ENCODE measurements at regions not wholly inside any gene's neighbourhood (a gene's known extent, or its start where the extent isn't known, plus 50 kb on each side); places are given as distances from the start of the nearest gene placed in this dataset.

- 13% methylated on average over 8 of the region's 8 CpGs for WGBS (ENCODE audit: low lambda C conversion rate)
- Histone ChIP-seq H2AFZ (ENCODE audit: low read depth) (no peak overlapping the region), H3K4me2 (no peak overlapping the region), H3F3A (replicated peaks; ENCODE audit: insufficient read depth) (no peaks in the 10 kb centered on the region), H3K36me3 (replicated peaks in 1 of 2; ENCODE audit: control insufficient read depth in 1 of 2, insufficient read depth in 2 of 2, low read length in 1 of 2) (no peaks in the 10 kb centered on the region), H3K27ac (ENCODE audit: low read depth in 2 of 2, low read length in 1 of 2) (no peak overlapping the region), H3K9me3 (no peaks in the 10 kb centered on the region), H3K79me2 (ENCODE audit: insufficient read depth) (no peaks in the 10 kb centered on the region), H4K20me1 (ENCODE audit: insufficient read depth) (no peaks in the 10 kb centered on the region), H3K27me3 (ENCODE audit: insufficient read depth) (no peaks in the 10 kb centered on the region), H3K4me3 (ENCODE audit: low read depth in 2 of 2, low read length in 1 of 2) (no peak overlapping the region), H3K9me2 (no peaks in the 10 kb centered on the region), H3K9ac (no peak overlapping the region), H3K4me1 (ENCODE audit: control insufficient read depth in 1 of 2, insufficient read depth in 2 of 2, low read depth in 1 of 2, low read length in 1 of 2) (no peaks in the 10 kb centered on the region)
- POLR2A ChIA-PET: no interaction called here
- CTCF ChIA-PET: interaction anchor here (1.5 kb wide), 1 partner anchor 601 kb away, joined by 4 read pairs; no protein-coding TSS in a partner anchor
- no peak for TF ChIP-seq SIN3A (IDR thresholded peaks at IDR 0.05; ENCODE audit: borderline replicate concordance, low read depth, low read length)
- TF ChIP-seq ELF1 (IDR thresholded peaks at IDR 0.05): no peak
- TF ChIP-seq RAD21 (IDR thresholded peaks at IDR 0.05; ENCODE audit: low read length): peak; percentile 38
- no peak for TF ChIP-seq JUND (IDR thresholded peaks at IDR 0.05)
- no peak for TF ChIP-seq RCOR1 (IDR thresholded peaks at IDR 0.05; ENCODE audit: low read length)
- DNase-seq: no peak
Measured at GRCh38 chr4:133921280-133922195, 280.1 kb downstream of the PABPC4L start.

- H3K27ac ChIP-seq (ENCODE audit: low read depth in 2 of 2, low read length in 1 of 2): no peak overlapping the region
- H3K4me3 ChIP-seq (ENCODE audit: low read depth in 2 of 2, low read length in 1 of 2): no peak overlapping the region
- H4K20me1 ChIP-seq (ENCODE audit: insufficient read depth): no peaks in the 10 kb centered on the region
- no peak for DNase-seq
- no peaks in the 10 kb centered on the region for H3K9me2 ChIP-seq
- no peak overlapping the region for H3K4me2 ChIP-seq
- POLR2A ChIA-PET: no interaction called here
- CTCF ChIA-PET: no interaction called here
- H3K36me3 ChIP-seq (replicated peaks in 1 of 2; ENCODE audit: control insufficient read depth in 1 of 2, insufficient read depth in 2 of 2, low read length in 1 of 2): no peaks in the 10 kb centered on the region
- no peaks in the 10 kb centered on the region for H3K4me1 ChIP-seq (ENCODE audit: control insufficient read depth in 1 of 2, insufficient read depth in 2 of 2, low read depth in 1 of 2, low read length in 1 of 2)
- H3K9ac ChIP-seq: no peak overlapping the region
- TF ChIP-seq RXRA (IDR thresholded peaks at IDR 0.05; ENCODE audit: borderline replicate concordance, low read depth) (no peak), YY1 (IDR thresholded peaks at IDR 0.05; ENCODE audit: low read depth) (no peak), POLR2AphosphoS5 (IDR thresholded peaks at IDR 0.05; ENCODE audit: low read depth, low read length) (no peak), REST (IDR thresholded peaks at IDR 0.05; ENCODE audit: low read depth, low read length) (no peak), EP300 (IDR thresholded peaks at IDR 0.05; ENCODE audit: borderline replicate concordance in 1 of 2, low read depth in 1 of 2, low read length in 1 of 2) (no peak), RCOR1 (IDR thresholded peaks at IDR 0.05; ENCODE audit: low read length) (no peak), TEAD4 (IDR thresholded peaks at IDR 0.05; ENCODE audit: borderline replicate concordance, insufficient read depth) (no peak), GABPA (IDR thresholded peaks at IDR 0.05; ENCODE audit: low read depth) (no peak), NRF1 (IDR thresholded peaks at IDR 0.05; ENCODE audit: low read depth, low read length) (no peak), TAF1 (IDR thresholded peaks at IDR 0.05; ENCODE audit: borderline replicate concordance, low read depth, low read length) (no peak), FOSL2 (IDR thresholded peaks at IDR 0.05; ENCODE audit: borderline replicate concordance, low read depth) (no peak), USF2 (IDR thresholded peaks at IDR 0.05; ENCODE audit: borderline replicate concordance, low read depth, low read length) (no peak), CHD2 (IDR thresholded peaks at IDR 0.05; ENCODE audit: low read length, partially characterized antibody) (no peak)
- TF ChIP-seq, protein P1, sequence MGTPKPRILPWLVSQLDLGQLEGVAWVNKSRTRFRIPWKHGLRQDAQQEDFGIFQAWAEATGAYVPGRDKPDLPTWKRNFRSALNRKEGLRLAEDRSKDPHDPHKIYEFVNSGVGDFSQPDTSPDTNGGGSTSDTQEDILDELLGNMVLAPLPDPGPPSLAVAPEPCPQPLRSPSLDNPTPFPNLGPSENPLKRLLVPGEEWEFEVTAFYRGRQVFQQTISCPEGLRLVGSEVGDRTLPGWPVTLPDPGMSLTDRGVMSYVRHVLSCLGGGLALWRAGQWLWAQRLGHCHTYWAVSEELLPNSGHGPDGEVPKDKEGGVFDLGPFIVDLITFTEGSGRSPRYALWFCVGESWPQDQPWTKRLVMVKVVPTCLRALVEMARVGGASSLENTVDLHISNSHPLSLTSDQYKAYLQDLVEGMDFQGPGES (IDR thresholded peaks at IDR 0.05; ENCODE audit: low read depth, low read length): no peak
- TF ChIP-seq, protein P2, sequence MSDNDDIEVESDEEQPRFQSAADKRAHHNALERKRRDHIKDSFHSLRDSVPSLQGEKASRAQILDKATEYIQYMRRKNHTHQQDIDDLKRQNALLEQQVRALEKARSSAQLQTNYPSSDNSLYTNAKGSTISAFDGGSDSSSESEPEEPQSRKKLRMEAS (IDR thresholded peaks at IDR 0.05; ENCODE audit: low read depth): no peak
- H3F3A ChIP-seq (replicated peaks; ENCODE audit: insufficient read depth): no peaks in the 10 kb centered on the region
- no peak overlapping the region for H2AFZ ChIP-seq (ENCODE audit: low read depth)
- H3K9me3 ChIP-seq: no peaks in the 10 kb centered on the region
- WGBS (ENCODE audit: low lambda C conversion rate): 3% methylated on average over 2 of the region's 2 CpGs
- no peaks in the 10 kb centered on the region for H3K79me2 ChIP-seq (ENCODE audit: insufficient read depth)
- no peaks in the 10 kb centered on the region for H3K27me3 ChIP-seq (ENCODE audit: insufficient read depth)
Measured at GRCh38 chr4:133920236-133920635, 281.4 kb downstream of the PABPC4L start.
